Transverse colon (tissue), 4 donors: ENCODE measurements at regions not wholly inside any gene's neighbourhood (a gene's known extent, or its start where the extent isn't known, plus 50 kb on each side); places are given as distances from the start of the nearest gene placed in this dataset.

Experiments
- CTCF ChIP-seq, 5 experiments: fragments of 200-600 bp in 3 of 5; fragments of 450-650 bp in 2 of 5; sonication (generic) in 3 of 5; IDR thresholded peaks; 1 replicate in 2 of 5; 2 replicates in 3 of 5; pipeline ENCODE4 v1.5.1; 2016 to 2017; ENCODE audit warnings: antibody characterized with exemption in 5 of 5, inconsistent platforms in 3 of 5, mild to moderate bottlenecking in 2 of 5, moderate library complexity in 1 of 5
- POLR2AphosphoS5 ChIP-seq, 3 donors: sonication (generic); formaldehyde crosslinking; IDR thresholded peaks; one replicate each; pipeline ENCODE4 v1.6.1; 2016; ENCODE audit warnings: antibody characterized with exemption in 3 of 3

- TF ChIP-seq CTCF (IDR thresholded peaks at IDR 0.05) (no peak), POLR2AphosphoS5 (IDR thresholded peaks at IDR 0.05) (no peak)
Measured at GRCh38 chr2:125698280-125698679, 957.7 kb upstream of the GYPC start.
